ENCODE measurements at regions not wholly inside any gene's neighbourhood (a gene's known extent, or its start where the extent isn't known, plus 50 kb on each side); places are given as distances from the start of the nearest gene placed in this dataset.

GRCh38 chr10:4208499-4208898 lies 423.5 kb upstream of the KLF6 start:
- H3K36me3 ChIP-seq, result no peaks in the 10 kb centered on the region
- H3K4me3 ChIP-seq, result no peak overlapping the region
- H3K4me1 ChIP-seq (ENCODE audit: control insufficient read depth in 1 of 2, low read depth in 2 of 2), result peaks cover 0 to 8% of the 10 kb centered on the region in 2 donors
- H3K27me3 ChIP-seq (replicated peaks; ENCODE audit: insufficient read depth), result no peaks in the 10 kb centered on the region
- ATAC-seq (ENCODE audit: insufficient number of reproducible peaks, low FRiP score, low read depth) (no peak), DNase-seq (ENCODE audit: low spot score) (no peak)
- TF ChIP-seq, protein P1, sequence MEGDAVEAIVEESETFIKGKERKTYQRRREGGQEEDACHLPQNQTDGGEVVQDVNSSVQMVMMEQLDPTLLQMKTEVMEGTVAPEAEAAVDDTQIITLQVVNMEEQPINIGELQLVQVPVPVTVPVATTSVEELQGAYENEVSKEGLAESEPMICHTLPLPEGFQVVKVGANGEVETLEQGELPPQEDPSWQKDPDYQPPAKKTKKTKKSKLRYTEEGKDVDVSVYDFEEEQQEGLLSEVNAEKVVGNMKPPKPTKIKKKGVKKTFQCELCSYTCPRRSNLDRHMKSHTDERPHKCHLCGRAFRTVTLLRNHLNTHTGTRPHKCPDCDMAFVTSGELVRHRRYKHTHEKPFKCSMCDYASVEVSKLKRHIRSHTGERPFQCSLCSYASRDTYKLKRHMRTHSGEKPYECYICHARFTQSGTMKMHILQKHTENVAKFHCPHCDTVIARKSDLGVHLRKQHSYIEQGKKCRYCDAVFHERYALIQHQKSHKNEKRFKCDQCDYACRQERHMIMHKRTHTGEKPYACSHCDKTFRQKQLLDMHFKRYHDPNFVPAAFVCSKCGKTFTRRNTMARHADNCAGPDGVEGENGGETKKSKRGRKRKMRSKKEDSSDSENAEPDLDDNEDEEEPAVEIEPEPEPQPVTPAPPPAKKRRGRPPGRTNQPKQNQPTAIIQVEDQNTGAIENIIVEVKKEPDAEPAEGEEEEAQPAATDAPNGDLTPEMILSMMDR (IDR thresholded peaks at IDR 0.05), result no peak
- H3K27ac ChIP-seq, result no peak overlapping the region
- H3K9me3 ChIP-seq, result no peaks in the 10 kb centered on the region

- no peaks in the 10 kb centered on the region for H3K36me3 ChIP-seq
- DNase-seq (ENCODE audit: low spot score) (no peak), ATAC-seq (ENCODE audit: insufficient number of reproducible peaks, low FRiP score, low read depth) (no peak)
- TF ChIP-seq, protein P1 (IDR thresholded peaks at IDR 0.05), result no peak
- peaks cover 0 to 30% of the 10 kb centered on the region in 2 donors for H3K4me1 ChIP-seq (ENCODE audit: control insufficient read depth in 1 of 2, low read depth in 2 of 2)
- H3K9me3 ChIP-seq, result no peaks in the 10 kb centered on the region
- H3K4me3 ChIP-seq, result no peak overlapping the region
- no peak overlapping the region for H3K27ac ChIP-seq
- no peaks in the 10 kb centered on the region for H3K27me3 ChIP-seq (replicated peaks; ENCODE audit: insufficient read depth)
These were observed 420.1 kb upstream of the KLF6 start for GRCh38 chr10:4205113-4205512.

GRCh38 chr10:4202938-4203337 lies 417.9 kb upstream of the KLF6 start:
- Histone ChIP-seq H3K9me3 (no peaks in the 10 kb centered on the region), H3K4me1 (ENCODE audit: control insufficient read depth in 1 of 2, low read depth in 2 of 2) (peaks cover 0 to 22% of the 10 kb centered on the region in 2 donors), H3K27me3 (replicated peaks; ENCODE audit: insufficient read depth) (no peaks in the 10 kb centered on the region), H3K27ac (no peak overlapping the region), H3K36me3 (no peaks in the 10 kb centered on the region), H3K4me3 (no peak overlapping the region)
- DNase-seq (ENCODE audit: low spot score) (no peak), ATAC-seq (ENCODE audit: insufficient number of reproducible peaks, low FRiP score, low read depth) (peak; percentile 9)
- TF ChIP-seq, protein P1 (IDR thresholded peaks at IDR 0.05), result no peak

- no peak overlapping the region for H3K27ac ChIP-seq
These were observed 417.1 kb upstream of the KLF6 start for GRCh38 chr10:4201866-4202825.

DNA sequence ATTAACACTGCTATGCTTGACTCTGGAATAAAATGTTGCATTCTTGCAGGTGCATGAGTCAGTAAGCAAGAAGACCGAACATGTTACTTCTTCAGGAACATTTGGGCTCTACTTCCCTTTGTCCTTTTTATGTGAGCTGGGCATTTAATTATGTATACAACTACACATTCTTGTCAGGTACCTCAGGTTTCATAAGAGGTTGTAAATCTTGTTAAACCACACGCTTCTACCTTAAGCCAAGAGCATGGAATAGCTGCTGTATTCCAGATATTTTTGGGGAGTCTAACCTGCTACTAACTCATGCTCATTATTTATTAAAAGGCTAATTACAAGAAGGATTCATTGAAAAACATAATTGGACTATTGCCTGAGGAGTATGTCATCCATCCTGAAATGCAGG lies 414.2 kb upstream of the KLF6 start:
- Histone ChIP-seq H3K27me3 (replicated peaks; ENCODE audit: insufficient read depth) (no peaks in the 10 kb centered on the region), H3K27ac (no peak overlapping the region), H3K4me1 (ENCODE audit: control insufficient read depth in 1 of 2, low read depth in 2 of 2) (peaks cover 15 to 42% of the 10 kb centered on the region in 2 donors), H3K9me3 (no peaks in the 10 kb centered on the region), H3K36me3 (no peaks in the 10 kb centered on the region), H3K4me3 (no peak overlapping the region)
- no peak for ATAC-seq (ENCODE audit: insufficient number of reproducible peaks, low FRiP score, low read depth)
- DNase-seq (ENCODE audit: low spot score), result no peak
- TF ChIP-seq, protein P1 (IDR thresholded peaks at IDR 0.05), result no peak

More at GRCh38 chr10:4201866-4202825, 417.1 kb upstream of the KLF6 start:
- H3K9me3 ChIP-seq, result no peaks in the 10 kb centered on the region
- ATAC-seq (ENCODE audit: insufficient number of reproducible peaks, low FRiP score, low read depth) (no peak), DNase-seq (ENCODE audit: low spot score) (no peak)
- H3K4me3 ChIP-seq, result no peak overlapping the region
- no peaks in the 10 kb centered on the region for H3K36me3 ChIP-seq
- no peaks in the 10 kb centered on the region for H3K27me3 ChIP-seq (replicated peaks; ENCODE audit: insufficient read depth)
- peaks cover 5 to 29% of the 10 kb centered on the region in 2 donors for H3K4me1 ChIP-seq (ENCODE audit: control insufficient read depth in 1 of 2, low read depth in 2 of 2)
- TF ChIP-seq, protein P1 (IDR thresholded peaks at IDR 0.05), result no peak
